Spleen (tissue), 11 donors: ENCODE measurements at regions not wholly inside any gene's neighbourhood (a gene's known extent, or its start where the extent isn't known, plus 50 kb on each side); places are given as distances from the start of the nearest gene placed in this dataset.

ENCODE experiments used
- DNase-seq: peaks from one replicate; pipeline ENCODE4 v3.0.0-alpha.2; 2020
- H3K27ac ChIP-seq, 8 donors: fragments of 200-600 bp; sonication (generic) in 7 of 8; 1 replicate in 4 of 8; 2 replicates in 4 of 8; pipeline versions ENCODE4 v1.5.0 to v1.8.0; 2016 to 2021; ENCODE audit warnings: inconsistent platforms in 4 of 8, mild to moderate bottlenecking in 4 of 8, moderate library complexity in 1 of 8
- H3K27me3 ChIP-seq, 7 donors: fragments of 200-600 bp; sonication (generic) in 6 of 7; replicated peaks in 1 of 7; 1 replicate in 4 of 7; 2 replicates in 3 of 7; pipeline versions ENCODE4 v1.5.0 to v1.8.0; 2016 to 2021; ENCODE audit warnings: inconsistent platforms in 3 of 7, mild to moderate bottlenecking in 1 of 7
- H3K36me3 ChIP-seq, 6 donors: fragments of 200-600 bp; sonication (generic) in 5 of 6; 1 replicate in 4 of 6; 2 replicates in 2 of 6; pipeline versions ENCODE4 v1.5.0 to v1.8.0; 2016 to 2021; ENCODE audit warnings: inconsistent platforms in 2 of 6
- H3K4me1 ChIP-seq, 6 donors: fragments of 200-600 bp; sonication (generic) in 5 of 6; 1 replicate in 3 of 6; 2 replicates in 3 of 6; pipeline versions ENCODE4 v1.5.0 to v1.8.0; 2016 to 2021; ENCODE audit warnings: inconsistent platforms in 3 of 6
- H3K4me3 ChIP-seq, 8 donors: fragments of 200-600 bp; sonication (generic) in 7 of 8; 1 replicate in 4 of 8; 2 replicates in 4 of 8; pipeline versions ENCODE4 v1.5.0 to v1.8.0; 2016 to 2021; ENCODE audit warnings: inconsistent platforms in 4 of 8, mild to moderate bottlenecking in 4 of 8, moderate library complexity in 2 of 8
- H3K9me3 ChIP-seq, 8 donors: fragments of 200-600 bp; sonication (generic) in 7 of 8; 1 replicate in 4 of 8; 2 replicates in 4 of 8; pipeline versions ENCODE4 v1.5.0 to v1.8.0; 2016 to 2021; ENCODE audit warnings: inconsistent platforms in 4 of 8
- POLR2A ChIP-seq, 3 donors: fragments of 450-650 bp; IDR thresholded peaks; one replicate each; pipeline ENCODE4 v1.5.1; 2017; ENCODE audit warnings: antibody characterized with exemption in 3 of 3, mild to moderate bottlenecking in 1 of 3
- POLR2AphosphoS5 ChIP-seq, 3 donors: sonication (generic); formaldehyde crosslinking; IDR thresholded peaks; one replicate each; pipeline ENCODE4 v1.5.1; 2017; ENCODE audit warnings: antibody characterized with exemption in 3 of 3
- WGBS, 5 donors: extraction: QIAGEN DNeasy Blood & Tissue Kit in 3 of 5; methylation state at CpG; one replicate each; pipeline versions ENCODE4 v1.1.5 to v1.1.7; 2013 to 2018; 5-methylcytosine and 5-hydroxymethylcytosine counted together
- intact Hi-C: fragments of 100-400 bp; cut with DNase I; formaldehyde crosslinking; loops from one replicate; pipeline ENCODE4 v1.15.0; 2023; ENCODE audit warnings: low total_unique reads
- TF ChIP-seq, protein P1 (sequence below), 11 experiments: fragments of 200-600 bp in 7 of 11; fragments of 450-650 bp in 4 of 11; sonication (generic) in 4 of 11; IDR thresholded peaks in 8 of 11; conservative IDR thresholded peaks in 3 of 11; 1 replicate in 7 of 11; 2 replicates in 4 of 11; pipeline versions ENCODE4 v1.4.0 to v1.8.0; 2016 to 2021; ENCODE audit warnings: antibody characterized with exemption in 11 of 11, inconsistent platforms in 4 of 11, mild to moderate bottlenecking in 1 of 11
- donor health status: healthy with polysubstance abuse.
- donor health status: DM: no; HTN: no; CAD: no; lungs with moderate emphysema.
- donor health status: DM: no; HTN: no; CAD: no.
- donor health status: Bipolar disorder and iron deficiency.
- donor health status: healthy.
- donor health status: DM: no; HTN: no; CAD: no.
- donor health status: DM: yes; HTN: yes; CAD: no.

DNA sequence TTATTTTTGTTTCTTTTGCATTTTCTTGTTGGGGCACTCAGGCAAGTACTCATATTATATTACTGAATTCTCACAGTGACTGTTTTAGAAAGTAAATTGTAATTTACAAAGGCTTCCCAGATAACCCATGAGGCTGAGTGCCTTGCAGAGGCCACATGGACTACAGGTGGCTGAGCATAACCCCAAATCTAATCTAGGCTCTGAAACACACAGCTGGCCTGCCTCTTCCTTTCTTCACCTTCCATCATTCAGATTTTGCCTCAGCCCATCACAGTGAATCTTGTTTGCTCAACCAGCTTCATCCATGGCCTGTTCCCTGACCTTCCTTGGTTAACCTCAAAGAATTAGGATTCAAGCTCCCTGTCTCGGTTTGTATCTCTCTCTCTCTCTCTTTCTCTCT is 78.5 kb upstream of the PRDM11 start:
- intact Hi-C loops = no loop called here
- no peak overlapping the region for H3K4me3 ChIP-seq
- no peaks in the 10 kb centered on the region for H3K27me3 ChIP-seq
- WGBS, 5 donors = 84 to 98% (median 94%) methylated on average over 1 of the region's 1 CpG
- peaks cover 2 to 8% (median 4%) of the 10 kb centered on the region in 6 donors for H3K4me1 ChIP-seq
- TF ChIP-seq POLR2AphosphoS5 (IDR thresholded peaks at IDR 0.05) (no peak), POLR2A (IDR thresholded peaks at IDR 0.05) (no peak)
- TF ChIP-seq, protein P1, sequence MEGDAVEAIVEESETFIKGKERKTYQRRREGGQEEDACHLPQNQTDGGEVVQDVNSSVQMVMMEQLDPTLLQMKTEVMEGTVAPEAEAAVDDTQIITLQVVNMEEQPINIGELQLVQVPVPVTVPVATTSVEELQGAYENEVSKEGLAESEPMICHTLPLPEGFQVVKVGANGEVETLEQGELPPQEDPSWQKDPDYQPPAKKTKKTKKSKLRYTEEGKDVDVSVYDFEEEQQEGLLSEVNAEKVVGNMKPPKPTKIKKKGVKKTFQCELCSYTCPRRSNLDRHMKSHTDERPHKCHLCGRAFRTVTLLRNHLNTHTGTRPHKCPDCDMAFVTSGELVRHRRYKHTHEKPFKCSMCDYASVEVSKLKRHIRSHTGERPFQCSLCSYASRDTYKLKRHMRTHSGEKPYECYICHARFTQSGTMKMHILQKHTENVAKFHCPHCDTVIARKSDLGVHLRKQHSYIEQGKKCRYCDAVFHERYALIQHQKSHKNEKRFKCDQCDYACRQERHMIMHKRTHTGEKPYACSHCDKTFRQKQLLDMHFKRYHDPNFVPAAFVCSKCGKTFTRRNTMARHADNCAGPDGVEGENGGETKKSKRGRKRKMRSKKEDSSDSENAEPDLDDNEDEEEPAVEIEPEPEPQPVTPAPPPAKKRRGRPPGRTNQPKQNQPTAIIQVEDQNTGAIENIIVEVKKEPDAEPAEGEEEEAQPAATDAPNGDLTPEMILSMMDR (IDR thresholded peaks at IDR 0.05 in 8 of 11, conservative IDR thresholded peaks at IDR 0.05 in 3 of 11) = no peak
- H3K9me3 ChIP-seq = peaks cover 0 to 25% (median 15%) of the 10 kb centered on the region in 8 donors
- H3K36me3 ChIP-seq = no peaks in the 10 kb centered on the region
- DNase-seq = no peak
- no peak overlapping the region for H3K27ac ChIP-seq

DNA sequence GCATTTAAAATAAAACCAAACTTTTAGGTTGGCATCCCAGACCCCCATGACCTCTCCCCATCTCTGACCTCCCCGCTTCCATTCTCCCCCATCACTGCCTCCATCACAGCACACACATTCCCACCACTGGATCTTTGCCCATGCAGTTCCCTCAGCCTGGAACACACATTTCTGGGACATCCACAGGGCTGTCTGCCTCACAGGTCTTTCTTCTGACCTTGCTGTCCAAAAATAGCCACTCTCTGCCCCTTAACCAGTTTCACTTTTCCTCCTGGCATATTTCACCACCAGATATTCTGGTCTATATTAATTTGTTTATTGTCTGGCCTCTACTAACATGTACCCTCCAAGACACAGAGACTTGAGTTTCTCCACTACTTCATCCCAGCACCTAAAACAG is 75.2 kb upstream of the PRDM11 start:
- H3K27me3 ChIP-seq = no peaks in the 10 kb centered on the region
- no peaks in the 10 kb centered on the region for H3K36me3 ChIP-seq
- TF ChIP-seq POLR2AphosphoS5 (IDR thresholded peaks at IDR 0.05) (no peak), POLR2A (IDR thresholded peaks at IDR 0.05) (no peak)
- TF ChIP-seq, protein P1 (IDR thresholded peaks at IDR 0.05 in 8 of 11, conservative IDR thresholded peaks at IDR 0.05 in 3 of 11) = no peak
- intact Hi-C loops = no loop called here
- peaks cover 14 to 22% (median 16%) of the 10 kb centered on the region in 6 donors for H3K4me1 ChIP-seq
- H3K4me3 ChIP-seq = no peak overlapping the region
- 91 to 100% (median 97%) methylated on average over 1 of the region's 1 CpG for WGBS, 5 donors
- peaks cover 0 to 8% (median 1%) of the 10 kb centered on the region in 8 donors for H3K9me3 ChIP-seq
- no peak overlapping the region for H3K27ac ChIP-seq
- no peak for DNase-seq

DNA sequence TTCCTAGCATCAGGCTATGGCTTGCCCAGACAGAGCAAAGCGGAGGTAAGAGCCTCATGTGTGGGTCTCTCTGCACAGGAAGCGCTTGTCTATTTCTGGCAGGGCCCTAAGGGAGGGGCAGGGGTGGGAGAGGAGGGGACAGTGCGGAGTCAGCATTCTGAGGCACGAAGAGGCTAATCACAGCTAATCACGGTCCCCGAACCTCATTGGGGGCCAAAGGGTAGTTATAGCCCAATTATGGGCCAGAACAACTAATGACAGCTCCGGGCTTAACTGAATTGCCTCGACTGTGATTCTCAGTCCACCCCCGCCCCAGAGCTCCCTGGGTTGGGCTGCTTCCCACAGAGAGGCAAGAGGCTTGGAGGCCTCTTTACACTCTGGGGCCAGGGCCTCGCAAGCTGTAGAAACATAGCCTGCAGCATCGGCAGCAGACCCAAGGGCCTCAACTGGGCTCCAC is 72.7 kb upstream of the PRDM11 start:
- H3K27ac ChIP-seq = peak overlapping the region in 6 of 8 donors; percentile 14 to 59 (median 40)
- 17 to 26% (median 20%) methylated on average over 9 to 11 of the region's 11 CpGs for WGBS, 5 donors

DNA sequence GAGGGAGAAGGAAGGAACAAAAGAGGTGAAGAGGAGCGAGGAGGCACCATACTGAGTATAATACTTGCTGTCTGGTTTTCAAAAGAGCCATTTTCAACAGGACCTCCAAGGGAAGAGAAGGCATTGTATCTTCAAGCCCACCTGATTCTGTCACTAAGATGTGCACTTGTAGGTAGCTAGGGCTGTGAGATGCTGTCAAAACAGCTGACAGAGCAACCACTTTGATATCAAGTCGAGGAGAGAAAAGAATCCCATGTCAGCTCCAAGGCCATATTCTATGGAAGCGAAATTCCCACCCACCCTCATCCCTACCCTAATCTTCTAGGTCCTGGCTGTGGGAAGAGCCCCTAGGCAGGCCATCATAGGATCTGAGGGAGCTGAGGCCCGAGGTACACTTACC is 70.9 kb upstream of the PRDM11 start:
- WGBS, 5 donors = 84 to 93% (median 87%) methylated on average over 4 of the region's 4 CpGs
- Histone ChIP-seq H3K4me3 (no peak overlapping the region), H3K27me3 (no peaks in the 10 kb centered on the region), H3K27ac (no peak overlapping the region), H3K4me1 (peaks cover 25 to 44% (median 36%) of the 10 kb centered on the region in 6 donors), H3K36me3 (no peaks in the 10 kb centered on the region), H3K9me3 (no peaks in the 10 kb centered on the region)
- DNase-seq = no peak
- intact Hi-C loops = no loop called here
- TF ChIP-seq POLR2A (IDR thresholded peaks at IDR 0.05) (no peak), POLR2AphosphoS5 (IDR thresholded peaks at IDR 0.05) (no peak)
- TF ChIP-seq, protein P1 (IDR thresholded peaks at IDR 0.05 in 8 of 11, conservative IDR thresholded peaks at IDR 0.05 in 3 of 11) = no peak

More for the DNA sequence above, 72.7 kb upstream of the PRDM11 start:
- Histone ChIP-seq H3K9me3 (no peaks in the 10 kb centered on the region), H3K27me3 (no peaks in the 10 kb centered on the region), H3K4me1 (peaks cover 14 to 26% (median 18%) of the 10 kb centered on the region in 6 donors), H3K36me3 (no peaks in the 10 kb centered on the region), H3K4me3 (no peak overlapping the region)
- no peak for DNase-seq
- intact Hi-C loops = no loop called here
- TF ChIP-seq POLR2AphosphoS5 (IDR thresholded peaks at IDR 0.05) (no peak), POLR2A (IDR thresholded peaks at IDR 0.05) (no peak)
- TF ChIP-seq, protein P1 (IDR thresholded peaks at IDR 0.05 in 8 of 11, conservative IDR thresholded peaks at IDR 0.05 in 3 of 11) = no peak
